HFFc6 (cell line): ENCODE measurements at regions not wholly inside any gene's neighbourhood (a gene's known extent, or its start where the extent isn't known, plus 50 kb on each side); places are given as distances from the start of the nearest gene placed in this dataset.
"Not testable (repeated sequence)": the region's sequence is repeated elsewhere in the genome, so short reads cannot be mapped to it uniquely, and the experiment has no call there.

ENCODE experiments used
- DNase-seq: peaks from one replicate; pipeline ENCODE4 v3.0.0-alpha.2; 2018
- H3K27ac Mint-ChIP-seq: 2 replicates; pipeline ENCODE4 v1.8.0; 2020; ENCODE audit warnings: mild to moderate bottlenecking, mixed read lengths
- H3K27me3 Mint-ChIP-seq: 2 replicates; pipeline ENCODE4 v1.8.0; 2021; ENCODE audit warnings: mild to moderate bottlenecking, moderate library complexity, mixed read lengths; ENCODE audit not compliant: insufficient read depth
- H3K36me3 Mint-ChIP-seq: 2 replicates; pipeline ENCODE4 v1.8.0; 2021; ENCODE audit warnings: low read depth, mixed read lengths
- H3K4me1 Mint-ChIP-seq: 2 replicates; pipeline ENCODE4 v1.8.0; 2020; ENCODE audit warnings: low read depth, mixed read lengths
- H3K4me3 Mint-ChIP-seq: 2 replicates; pipeline ENCODE4 v1.8.0; 2020; ENCODE audit warnings: mild to moderate bottlenecking, moderate library complexity, mixed read lengths
- H3K9me3 Mint-ChIP-seq: 2 replicates; pipeline ENCODE4 v1.8.0; 2020; ENCODE audit warnings: mild to moderate bottlenecking, mixed read lengths
- TF ChIP-seq, protein P1 (sequence below): fragments of 200-600 bp; sonication (generic); IDR thresholded peaks from 2 replicates; pipeline ENCODE4 v1.5.0; 2021; ENCODE audit warnings: antibody characterized with exemption, mild to moderate bottlenecking

- Mint-ChIP-seq H3K36me3 (no peaks in the 10 kb centered on the region; the same call in 1 of the 2 replicates), H3K9me3 (peaks cover 18% of the 10 kb centered on the region; the same call in 1 of the 2 replicates), H3K4me3 (no peak overlapping the region), H3K27ac (no peak overlapping the region), H3K4me1 (no peaks in the 10 kb centered on the region), H3K27me3 (no peaks in the 10 kb centered on the region)
- no peak for DNase-seq
- TF ChIP-seq, protein P1, sequence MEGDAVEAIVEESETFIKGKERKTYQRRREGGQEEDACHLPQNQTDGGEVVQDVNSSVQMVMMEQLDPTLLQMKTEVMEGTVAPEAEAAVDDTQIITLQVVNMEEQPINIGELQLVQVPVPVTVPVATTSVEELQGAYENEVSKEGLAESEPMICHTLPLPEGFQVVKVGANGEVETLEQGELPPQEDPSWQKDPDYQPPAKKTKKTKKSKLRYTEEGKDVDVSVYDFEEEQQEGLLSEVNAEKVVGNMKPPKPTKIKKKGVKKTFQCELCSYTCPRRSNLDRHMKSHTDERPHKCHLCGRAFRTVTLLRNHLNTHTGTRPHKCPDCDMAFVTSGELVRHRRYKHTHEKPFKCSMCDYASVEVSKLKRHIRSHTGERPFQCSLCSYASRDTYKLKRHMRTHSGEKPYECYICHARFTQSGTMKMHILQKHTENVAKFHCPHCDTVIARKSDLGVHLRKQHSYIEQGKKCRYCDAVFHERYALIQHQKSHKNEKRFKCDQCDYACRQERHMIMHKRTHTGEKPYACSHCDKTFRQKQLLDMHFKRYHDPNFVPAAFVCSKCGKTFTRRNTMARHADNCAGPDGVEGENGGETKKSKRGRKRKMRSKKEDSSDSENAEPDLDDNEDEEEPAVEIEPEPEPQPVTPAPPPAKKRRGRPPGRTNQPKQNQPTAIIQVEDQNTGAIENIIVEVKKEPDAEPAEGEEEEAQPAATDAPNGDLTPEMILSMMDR, result no peak
Observed at GRCh38 chr7:91474074-91474473, 209.8 kb downstream of the FZD1 start.

DNA sequence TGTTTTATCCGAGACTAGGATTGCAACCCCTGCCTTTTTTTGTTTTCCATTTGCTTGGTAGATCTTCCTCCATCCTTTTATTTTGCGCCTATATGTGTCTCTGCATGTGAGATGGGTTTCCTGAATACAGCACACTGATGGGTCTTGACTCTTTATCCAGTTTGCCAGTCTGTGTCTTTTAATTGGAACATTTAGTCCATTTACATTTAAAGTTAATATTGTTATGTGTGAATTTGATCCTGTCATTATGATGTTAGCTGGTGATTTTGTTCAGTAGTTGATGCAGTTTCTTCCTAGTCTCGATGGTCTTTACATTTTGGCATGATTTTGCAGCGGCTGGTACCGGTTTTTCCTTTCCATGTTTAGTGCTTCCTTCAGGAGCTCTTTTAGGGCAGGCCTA, 216.2 kb downstream of the FZD1 start:
- H3K4me1 Mint-ChIP-seq, H3K9me3 Mint-ChIP-seq, H3K27ac Mint-ChIP-seq: not testable (repeated sequence)

GRCh38 chr7:91491868-91492267, 227.6 kb downstream of the FZD1 start:
- H3K4me1 Mint-ChIP-seq, result no peaks in the 10 kb centered on the region
- no peaks in the 10 kb centered on the region for H3K36me3 Mint-ChIP-seq
- no peak overlapping the region for H3K27ac Mint-ChIP-seq
- no peaks in the 10 kb centered on the region; the same call in 1 of the 2 replicates for H3K9me3 Mint-ChIP-seq
- no peak overlapping the region for H3K4me3 Mint-ChIP-seq
- H3K27me3 Mint-ChIP-seq, result peaks cover 3% of the 10 kb centered on the region
- TF ChIP-seq, protein P1, result no peak
- no peak for DNase-seq

More for the DNA sequence above, 216.2 kb downstream of the FZD1 start:
- DNase-seq, H3K36me3 Mint-ChIP-seq, H3K4me3 Mint-ChIP-seq, H3K27me3 Mint-ChIP-seq: not testable (repeated sequence)

DNA sequence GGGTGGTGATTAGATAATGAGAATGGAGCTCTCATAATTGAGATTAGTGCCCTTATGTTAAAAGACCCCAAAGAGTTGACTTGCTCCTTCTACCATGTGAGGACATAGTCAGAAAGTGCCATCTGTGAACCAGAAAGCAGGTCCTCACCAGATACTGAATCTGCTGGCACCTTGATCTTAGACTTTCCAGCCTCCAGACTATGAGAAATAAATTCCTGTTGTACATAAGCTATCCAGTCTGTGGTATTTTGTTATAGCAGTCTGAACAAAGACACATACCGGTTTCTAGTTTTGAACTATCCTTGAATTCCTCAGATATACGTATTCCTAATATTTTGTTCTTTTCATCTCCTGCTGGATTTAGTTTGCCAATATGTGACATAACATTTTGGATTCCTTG, 228.1 kb downstream of the FZD1 start:
- no peaks in the 10 kb centered on the region for H3K36me3 Mint-ChIP-seq
- TF ChIP-seq, protein P1, result no peak
- H3K27ac Mint-ChIP-seq, result no peak overlapping the region
- H3K4me1 Mint-ChIP-seq, result no peaks in the 10 kb centered on the region
- H3K27me3 Mint-ChIP-seq, result peaks cover 3% of the 10 kb centered on the region
- no peaks in the 10 kb centered on the region; the same call in 1 of the 2 replicates for H3K9me3 Mint-ChIP-seq
- DNase-seq, result no peak
- no peak overlapping the region for H3K4me3 Mint-ChIP-seq

DNA sequence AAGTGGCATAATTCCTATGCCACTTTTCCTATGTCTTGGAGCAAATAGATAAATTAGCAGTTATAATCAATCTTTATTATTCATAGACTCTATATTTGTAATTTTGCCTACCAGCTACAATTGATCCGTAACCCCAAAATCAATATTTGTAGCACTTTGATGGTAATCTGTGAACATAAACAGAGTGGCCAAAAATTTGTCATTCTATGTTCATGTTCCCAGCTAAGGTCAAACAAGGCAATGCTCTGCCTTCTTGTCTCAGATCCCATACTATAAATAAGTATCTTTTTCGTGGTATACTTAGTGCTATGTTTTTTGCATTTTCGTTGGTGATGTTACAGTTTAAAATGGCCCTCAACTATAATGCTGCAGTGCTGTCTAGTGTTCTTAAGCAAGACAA, 228.5 kb downstream of the FZD1 start:
- no peak overlapping the region for H3K27ac Mint-ChIP-seq
- no peaks in the 10 kb centered on the region; the same call in 1 of the 2 replicates for H3K9me3 Mint-ChIP-seq
- H3K4me3 Mint-ChIP-seq, result no peak overlapping the region
- no peaks in the 10 kb centered on the region for H3K36me3 Mint-ChIP-seq
- H3K4me1 Mint-ChIP-seq, result no peaks in the 10 kb centered on the region
- TF ChIP-seq, protein P1, result no peak
- peaks cover 3% of the 10 kb centered on the region for H3K27me3 Mint-ChIP-seq
- DNase-seq, result no peak

GRCh38 chr7:91494450-91494849, 230.2 kb downstream of the FZD1 start:
- no peak overlapping the region for H3K27ac Mint-ChIP-seq
- peaks cover 3% of the 10 kb centered on the region for H3K27me3 Mint-ChIP-seq
- no peak for DNase-seq
- H3K36me3 Mint-ChIP-seq, result no peaks in the 10 kb centered on the region
- TF ChIP-seq, protein P1, result no peak
- no peak overlapping the region for H3K4me3 Mint-ChIP-seq
- no peaks in the 10 kb centered on the region; the same call in 1 of the 2 replicates for H3K9me3 Mint-ChIP-seq
- no peaks in the 10 kb centered on the region for H3K4me1 Mint-ChIP-seq
